Mucosa of descending colon (tissue), 3 donors: ENCODE measurements at regions not wholly inside any gene's neighbourhood (a gene's known extent, or its start where the extent isn't known, plus 50 kb on each side); places are given as distances from the start of the nearest gene placed in this dataset.

Experiments used
- ATAC-seq: fragments of 200-7000 bp; cut with Tn5 transposase; one replicate; pipeline ENCODE4 v1.9.1; 2020; ENCODE audit warnings: mild to moderate bottlenecking, moderate library complexity
- DNase-seq, 3 donors: peaks; one replicate each; pipeline ENCODE4 v3.0.0-alpha.2; 2020
- H3K36me3 ChIP-seq: fragments of 200-600 bp; one replicate; pipeline ENCODE4 v1.8.0; 2021; ENCODE audit warnings: low read depth, mild to moderate bottlenecking
- H3K4me1 ChIP-seq: fragments of 200-600 bp; one replicate; pipeline ENCODE4 v1.8.0; 2021; ENCODE audit warnings: low read depth, mild to moderate bottlenecking
- H3K4me3 ChIP-seq: fragments of 200-600 bp; one replicate; pipeline ENCODE4 v1.8.0; 2021; ENCODE audit warnings: mild to moderate bottlenecking
- H3K9me3 ChIP-seq: fragments of 200-600 bp; one replicate; pipeline ENCODE4 v1.8.0; 2021; ENCODE audit warnings: mild to moderate bottlenecking
- CTCF ChIP-seq: fragments of 200-600 bp; IDR thresholded peaks from one replicate; pipeline ENCODE4 v1.8.0; 2022; ENCODE audit warnings: antibody characterized with exemption, mild to moderate bottlenecking
- intact Hi-C, 2 donors: fragments of 100-400 bp; cut with DNase I in 1 of 2; cut with micrococcal nuclease in 1 of 2; formaldehyde crosslinking; loops; one replicate each; pipeline versions ENCODE4 v1.11.0 to v1.11.1; 2022; cut with DNase I, micrococcal nuclease
- donor health status: DM: no; HTN: no; CAD: no; lungs with moderate emphysema.
- donor health status: DM: no; HTN: no; CAD: no.
- donor health status: DM: no; HTN: yes; CAD: no.

GRCh38 chr10:100653238-100653956 lies 92.0 kb upstream of the PAX2 start:
- H3K4me1 ChIP-seq = no peaks in the 10 kb centered on the region
- ATAC-seq (no peak), DNase-seq (no peak)
- no peak overlapping the region for H3K4me3 ChIP-seq
- intact Hi-C loops = no loop called here
- H3K36me3 ChIP-seq = no peaks in the 10 kb centered on the region
- H3K9me3 ChIP-seq = no peaks in the 10 kb centered on the region
- no peak for TF ChIP-seq CTCF

- Histone ChIP-seq H3K9me3 (no peaks in the 10 kb centered on the region), H3K4me1 (no peaks in the 10 kb centered on the region), H3K4me3 (no peak overlapping the region), H3K36me3 (no peaks in the 10 kb centered on the region)
- peak; percentile 17 for ATAC-seq
- no peak for TF ChIP-seq CTCF
- intact Hi-C loops = no loop called here
- DNase-seq = no peak
These were observed 91.2 kb upstream of the PAX2 start for GRCh38 chr10:100653957-100654781.

DNA sequence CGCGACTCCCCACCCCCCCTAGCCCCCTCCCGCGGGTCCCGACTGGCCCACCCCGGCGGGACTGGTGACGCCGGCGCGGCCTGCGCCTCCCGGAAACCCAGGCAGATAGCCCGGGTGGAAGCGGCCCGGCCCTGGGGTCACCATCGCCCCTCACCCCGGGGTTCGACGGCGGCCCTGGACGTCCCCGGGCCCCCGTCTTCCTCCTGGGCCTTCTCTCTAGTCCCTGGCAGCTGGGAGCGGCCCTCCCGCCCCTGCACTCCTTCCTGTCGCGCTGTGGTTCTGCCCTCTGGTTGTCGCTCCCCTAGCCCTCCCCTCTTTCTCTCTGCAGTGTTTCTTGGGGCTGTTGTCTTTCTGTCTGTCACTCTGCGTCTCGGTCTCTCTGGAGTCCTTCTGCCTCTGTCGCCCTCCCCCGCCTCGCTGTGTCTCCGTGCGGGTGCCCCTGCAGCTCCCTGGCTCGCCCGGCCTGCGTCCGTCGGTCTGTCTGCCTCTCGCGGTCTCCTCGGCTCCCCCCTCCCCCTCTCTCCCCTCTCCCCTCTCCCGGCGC lies 90.5 kb upstream of the PAX2 start:
- Histone ChIP-seq H3K4me1 (no peaks in the 10 kb centered on the region), H3K36me3 (no peaks in the 10 kb centered on the region), H3K9me3 (no peaks in the 10 kb centered on the region), H3K4me3 (no peak overlapping the region)
- ATAC-seq = no peak
- intact Hi-C loops = no loop called here
- TF ChIP-seq CTCF = no peak
- DNase-seq = no peak

DNA sequence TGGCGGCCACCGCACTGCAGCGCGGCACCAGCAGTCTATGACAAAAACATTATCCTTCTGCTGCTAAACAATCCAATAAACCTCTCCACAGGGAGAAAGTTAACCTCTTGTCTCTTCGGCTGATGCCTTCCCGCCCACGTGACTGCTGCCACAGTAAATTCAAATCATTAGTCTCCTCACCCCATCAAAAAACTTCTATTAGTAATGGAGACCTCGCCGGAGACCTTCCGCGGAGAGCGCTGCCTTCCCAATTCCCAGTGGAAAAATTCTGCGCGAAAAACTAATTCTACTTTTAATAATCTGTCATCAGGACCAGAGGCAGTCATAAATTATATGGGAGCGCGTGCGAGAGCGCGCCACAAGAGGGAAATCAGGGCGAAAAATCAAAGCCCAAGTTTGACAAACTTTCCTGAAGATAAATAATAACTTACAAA lies 90.0 kb upstream of the PAX2 start:
- Histone ChIP-seq H3K4me1 (no peaks in the 10 kb centered on the region), H3K36me3 (no peaks in the 10 kb centered on the region), H3K4me3 (no peak overlapping the region), H3K9me3 (no peaks in the 10 kb centered on the region)
- no peak for TF ChIP-seq CTCF
- no peak for ATAC-seq
- DNase-seq = no peak
- intact Hi-C loops = no loop called here

DNA sequence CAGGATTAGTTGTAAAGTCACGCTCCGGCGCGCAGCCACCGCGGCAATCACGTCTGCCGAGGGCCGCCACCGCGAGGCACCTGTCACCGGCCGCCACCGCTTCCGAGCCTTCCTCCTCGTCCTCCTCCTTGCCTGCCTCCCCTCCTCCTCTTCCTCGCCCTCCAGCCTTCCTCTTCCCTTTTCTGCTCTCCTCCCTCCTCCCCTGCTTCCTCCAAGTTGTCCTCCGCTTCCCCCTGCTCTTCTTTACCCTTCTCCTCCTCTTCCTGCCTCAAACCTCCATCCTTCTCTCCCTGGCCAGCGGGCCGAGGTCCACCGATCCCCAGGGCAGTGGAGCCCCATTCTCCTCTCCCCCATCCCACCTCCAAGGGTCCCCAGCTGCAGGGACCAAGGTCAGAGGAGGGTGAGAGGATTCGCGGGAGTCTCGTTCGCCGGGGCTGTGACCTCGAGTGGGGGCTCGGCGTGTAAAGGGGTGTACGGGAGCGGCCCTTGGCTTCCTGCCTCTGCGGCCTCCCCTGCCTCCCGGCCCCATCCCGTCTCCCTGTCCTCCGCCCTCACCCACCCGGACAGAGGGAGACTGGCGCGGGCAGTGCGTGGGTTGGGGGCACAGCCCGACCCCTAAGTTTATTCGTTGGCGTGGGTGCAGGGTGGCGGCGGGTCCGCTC lies 89.5 kb upstream of the PAX2 start:
- DNase-seq (no peak), ATAC-seq (no peak)
- Histone ChIP-seq H3K9me3 (no peaks in the 10 kb centered on the region), H3K4me3 (no peak overlapping the region), H3K36me3 (no peaks in the 10 kb centered on the region), H3K4me1 (no peaks in the 10 kb centered on the region)
- TF ChIP-seq CTCF = no peak
- intact Hi-C loops = no loop called here
